ENCODE measurements at regions not wholly inside any gene's neighbourhood (a gene's known extent, or its start where the extent isn't known, plus 50 kb on each side); places are given as distances from the start of the nearest gene placed in this dataset.
"Not testable (repeated sequence)": the region's sequence is repeated elsewhere in the genome, so short reads cannot be mapped to it uniquely, and the experiment has no call there.

GRCh38 chr21:29396951-29397455, 98.3 kb downstream of the BACH1 start:
- DNase-seq (ENCODE audit: low read depth): no peak

- DNase-seq (ENCODE audit: low read depth): no peak
These were observed 104.6 kb downstream of the BACH1 start for GRCh38 chr21:29403301-29403700.

GRCh38 chr21:29403922-29404538, 105.3 kb downstream of the BACH1 start:
- no peak for DNase-seq (ENCODE audit: low read depth)

- no peak for DNase-seq (ENCODE audit: low read depth)
These were observed 106.9 kb downstream of the BACH1 start for GRCh38 chr21:29405503-29406122.

GRCh38 chr21:29406385-29406784, 107.7 kb downstream of the BACH1 start:
- no peak for DNase-seq (ENCODE audit: low read depth)

- no peak for DNase-seq (ENCODE audit: low read depth)
These were observed 108.8 kb downstream of the BACH1 start for GRCh38 chr21:29407571-29407970.

- DNase-seq (ENCODE audit: low read depth): no peak
These were observed 115.0 kb downstream of the BACH1 start for GRCh38 chr21:29413683-29414082.

GRCh38 chr21:29416268-29416667, 117.5 kb downstream of the BACH1 start:
- DNase-seq (ENCODE audit: low read depth): no peak

- DNase-seq (ENCODE audit: low read depth): no peak
These were observed 120.1 kb downstream of the BACH1 start for GRCh38 chr21:29418813-29419212.

- DNase-seq (ENCODE audit: low read depth): no peak
These were observed 120.7 kb downstream of the BACH1 start for GRCh38 chr21:29419422-29419821.

GRCh38 chr21:29423099-29423870, 124.6 kb downstream of the BACH1 start:
- no peak for DNase-seq (ENCODE audit: low read depth)

- no peak for DNase-seq (ENCODE audit: low read depth)
These were observed 126.0 kb downstream of the BACH1 start for GRCh38 chr21:29424728-29425127.

- no peak for DNase-seq (ENCODE audit: low read depth)
These were observed 130.5 kb downstream of the BACH1 start for GRCh38 chr21:29429218-29429617.

GRCh38 chr21:29430030-29430429, 131.3 kb downstream of the BACH1 start:
- DNase-seq (ENCODE audit: low read depth): no peak

GRCh38 chr21:29430576-29430975, 131.9 kb downstream of the BACH1 start:
- DNase-seq (ENCODE audit: low read depth): no peak

- no peak for DNase-seq (ENCODE audit: low read depth)
These were observed 132.5 kb downstream of the BACH1 start for GRCh38 chr21:29431178-29431577.

- no peak for DNase-seq (ENCODE audit: low read depth)
These were observed 133.0 kb downstream of the BACH1 start for GRCh38 chr21:29431680-29432079.

GRCh38 chr21:29433366-29434059, 134.8 kb downstream of the BACH1 start:
- no peak for DNase-seq (ENCODE audit: low read depth)

- DNase-seq (ENCODE audit: low read depth): no peak
These were observed 135.4 kb downstream of the BACH1 start for GRCh38 chr21:29434081-29434480.

- not testable (repeated sequence) for DNase-seq (ENCODE audit: low read depth)
These were observed 136.3 kb downstream of the BACH1 start for GRCh38 chr21:29434982-29435381.

- DNase-seq (ENCODE audit: low read depth): no peak
These were observed 137.4 kb downstream of the BACH1 start for GRCh38 chr21:29436143-29436542.

- no peak for DNase-seq (ENCODE audit: low read depth)
These were observed 137.9 kb downstream of the BACH1 start for GRCh38 chr21:29436650-29437049.
